T-helper 2 cell treated with Interferon-gamma antibody and Interleukin-4, amounts not matched to agents 5 μg/mL and 100 μg/mL, for 36 hours (primary cell): ENCODE measurements at regions not wholly inside any gene's neighbourhood (a gene's known extent, or its start where the extent isn't known, plus 50 kb on each side); places are given as distances from the start of the nearest gene placed in this dataset.
"Not testable (repeated sequence)": the region's sequence is repeated elsewhere in the genome, so short reads cannot be mapped to it uniquely, and the experiment has no call there.

Experiments used
- DNase-seq: peaks from one replicate; pipeline ENCODE4 v3.0.0; 2021; ENCODE audit warnings: low spot score
- H3K27ac Mint-ChIP-seq: one replicate; pipeline ENCODE4 v1.8.0; 2021; ENCODE audit warnings: mild to moderate bottlenecking, mixed read lengths
- H3K27me3 Mint-ChIP-seq: one replicate; pipeline ENCODE4 v1.8.0; 2021; ENCODE audit warnings: low read depth, mixed read lengths
- H3K36me3 Mint-ChIP-seq: one replicate; pipeline ENCODE4 v1.8.0; 2021; ENCODE audit warnings: low read depth, mixed read lengths
- H3K4me1 Mint-ChIP-seq: one replicate; pipeline ENCODE4 v1.8.0; 2021; ENCODE audit warnings: low read depth, mixed read lengths
- H3K4me3 Mint-ChIP-seq: one replicate; pipeline ENCODE4 v1.8.0; 2022; ENCODE audit warnings: mild to moderate bottlenecking, moderate library complexity, mixed read lengths
- H3K9me3 Mint-ChIP-seq: one replicate; pipeline ENCODE4 v1.8.0; 2021; ENCODE audit warnings: mixed read lengths

DNA sequence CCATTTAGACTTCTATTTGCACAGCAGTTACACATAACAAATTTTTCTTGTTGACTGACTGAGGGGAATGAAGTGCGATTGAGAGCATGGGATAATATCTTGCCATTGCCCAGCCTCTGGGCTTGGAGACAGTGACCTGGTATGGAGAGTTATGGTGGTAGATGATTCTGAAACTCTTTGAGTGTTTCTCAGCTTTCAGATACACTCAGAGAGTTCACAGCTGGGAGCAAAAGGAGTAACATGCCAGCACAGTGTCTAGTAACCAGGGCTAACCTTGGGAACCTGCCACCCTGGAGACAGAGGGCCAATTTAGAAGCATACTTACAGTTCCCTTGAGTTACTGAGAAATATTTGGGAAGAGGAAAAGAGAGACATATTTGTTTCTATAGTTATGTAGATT, 1099.3 kb upstream of the CELF4 start:
- Mint-ChIP-seq H3K27ac (no peak overlapping the region), H3K9me3 (no peaks in the 10 kb centered on the region), H3K36me3 (no peaks in the 10 kb centered on the region), H3K4me1 (no peaks in the 10 kb centered on the region), H3K27me3 (no peaks in the 10 kb centered on the region), H3K4me3 (no peak overlapping the region)
- no peak for DNase-seq

DNA sequence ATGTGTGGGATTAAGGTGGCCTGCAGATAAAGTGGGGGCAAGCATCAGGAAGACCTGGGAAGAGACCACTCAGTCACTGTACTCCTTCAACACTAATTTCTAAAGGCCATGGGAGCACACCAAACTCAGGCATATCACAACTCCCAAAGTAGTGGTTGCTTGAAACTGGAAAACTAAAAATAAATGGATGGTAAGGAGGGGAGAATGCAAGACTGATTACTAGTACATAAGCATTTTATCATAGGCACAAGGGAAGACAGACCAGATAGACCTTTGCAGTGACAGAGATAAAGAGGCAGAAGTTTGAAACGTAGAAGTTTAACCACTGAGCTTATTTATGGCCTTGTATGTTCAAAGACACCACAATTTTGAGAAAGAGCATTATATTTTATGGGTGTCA, 1098.1 kb upstream of the CELF4 start:
- Mint-ChIP-seq H3K4me1 (no peaks in the 10 kb centered on the region), H3K36me3 (no peaks in the 10 kb centered on the region)

DNA sequence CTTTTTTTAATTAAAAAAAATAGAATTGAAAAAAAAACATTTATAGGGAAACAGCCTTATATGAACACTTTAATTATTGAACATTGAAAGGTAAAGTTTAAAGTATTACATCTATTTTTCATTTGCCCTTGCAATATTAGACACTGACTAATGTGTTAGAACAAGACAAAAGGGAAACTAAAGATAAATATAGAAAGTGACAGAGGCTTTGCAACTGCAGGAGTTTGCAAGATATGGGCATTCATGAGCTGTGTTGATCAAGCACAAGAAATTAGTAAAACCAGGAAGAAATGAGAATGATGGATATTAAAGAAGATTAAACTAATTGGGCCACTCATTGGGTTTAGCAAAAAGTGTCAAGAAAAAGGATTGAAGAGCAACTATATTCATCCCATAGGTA, 1097.7 kb upstream of the CELF4 start:
- no peak for DNase-seq
- H3K4me3 Mint-ChIP-seq, result no peak overlapping the region
- H3K9me3 Mint-ChIP-seq, result no peaks in the 10 kb centered on the region
- H3K27ac Mint-ChIP-seq, result no peak overlapping the region
- H3K4me1 Mint-ChIP-seq, result no peaks in the 10 kb centered on the region
- no peaks in the 10 kb centered on the region for H3K27me3 Mint-ChIP-seq
- H3K36me3 Mint-ChIP-seq, result no peaks in the 10 kb centered on the region

More for the DNA sequence above, 1098.1 kb upstream of the CELF4 start:
- Mint-ChIP-seq H3K9me3 (no peaks in the 10 kb centered on the region), H3K27me3 (no peaks in the 10 kb centered on the region), H3K4me3 (no peak overlapping the region), H3K27ac (no peak overlapping the region)
- no peak for DNase-seq

DNA sequence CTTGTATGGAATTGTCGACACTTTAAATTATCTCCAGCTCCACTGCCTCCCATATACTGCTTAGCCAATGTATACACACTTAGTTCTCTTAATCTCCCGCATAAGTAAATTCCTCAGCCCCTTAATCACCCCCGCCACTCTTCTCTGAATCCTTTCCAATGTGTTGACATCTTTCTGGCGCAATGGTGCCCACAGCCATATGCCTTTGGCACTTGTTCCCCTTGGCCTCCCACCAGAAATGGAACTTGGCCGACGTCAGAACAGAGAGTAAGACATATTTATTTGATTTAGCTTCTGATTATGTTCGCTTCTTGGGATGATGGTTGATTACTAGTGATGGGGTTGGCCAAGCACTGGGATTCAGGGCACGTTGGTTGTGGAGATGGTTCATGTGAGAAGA, 1089.3 kb upstream of the CELF4 start:
- no peak for DNase-seq
- Mint-ChIP-seq H3K4me1 (no peaks in the 10 kb centered on the region), H3K36me3 (no peaks in the 10 kb centered on the region), H3K4me3 (no peak overlapping the region), H3K27me3 (no peaks in the 10 kb centered on the region), H3K27ac (no peak overlapping the region), H3K9me3 (peaks cover 4% of the 10 kb centered on the region)

DNA sequence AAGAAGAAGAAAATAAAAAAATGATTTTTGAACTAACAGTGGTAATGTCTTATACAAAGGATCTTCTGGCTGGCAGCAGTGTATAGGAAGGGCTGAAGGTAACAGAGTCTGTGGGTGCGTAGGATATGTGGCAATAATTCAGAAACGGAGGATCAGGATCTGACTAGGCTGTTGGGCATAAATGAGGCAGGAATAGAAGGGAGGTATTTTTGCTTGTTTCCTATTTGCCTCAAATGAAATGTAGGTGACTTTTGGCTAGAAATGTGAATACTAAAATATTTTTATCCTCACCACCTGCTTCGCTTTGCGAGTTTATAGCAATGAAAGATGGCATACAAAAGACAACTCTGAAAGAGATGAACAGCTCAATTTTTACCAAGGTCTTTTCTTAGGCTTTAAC, 1086.1 kb upstream of the CELF4 start:
- DNase-seq, result no peak
- Mint-ChIP-seq H3K27me3 (no peaks in the 10 kb centered on the region), H3K4me1 (no peaks in the 10 kb centered on the region), H3K36me3 (no peaks in the 10 kb centered on the region), H3K27ac (no peak overlapping the region), H3K4me3 (no peak overlapping the region), H3K9me3 (peaks cover 4% of the 10 kb centered on the region)

DNA sequence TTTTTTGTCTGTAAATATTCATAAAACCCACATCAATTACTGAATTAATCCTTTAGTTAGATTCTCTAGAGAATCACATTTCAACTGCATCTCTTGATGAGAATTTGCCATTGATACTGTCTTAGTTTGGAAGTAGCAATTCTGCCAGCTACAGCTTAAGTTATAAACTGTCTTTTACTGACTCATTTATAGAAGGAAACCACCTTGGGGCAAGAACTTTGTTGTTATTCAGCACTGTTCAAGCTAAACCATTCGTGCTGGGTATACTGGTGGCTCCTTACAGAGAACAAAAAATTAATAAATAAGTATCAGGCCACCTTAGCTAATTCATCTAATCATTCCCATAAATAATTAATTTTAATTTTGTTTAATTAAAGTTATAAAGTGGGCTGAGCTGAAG, 1082.6 kb upstream of the CELF4 start:
- H3K36me3 Mint-ChIP-seq, result no peaks in the 10 kb centered on the region
- H3K9me3 Mint-ChIP-seq, result no peaks in the 10 kb centered on the region
- H3K27me3 Mint-ChIP-seq, result no peaks in the 10 kb centered on the region
- H3K27ac Mint-ChIP-seq, result no peak overlapping the region
- no peak for DNase-seq
- H3K4me1 Mint-ChIP-seq, result no peaks in the 10 kb centered on the region
- no peak overlapping the region for H3K4me3 Mint-ChIP-seq

DNA sequence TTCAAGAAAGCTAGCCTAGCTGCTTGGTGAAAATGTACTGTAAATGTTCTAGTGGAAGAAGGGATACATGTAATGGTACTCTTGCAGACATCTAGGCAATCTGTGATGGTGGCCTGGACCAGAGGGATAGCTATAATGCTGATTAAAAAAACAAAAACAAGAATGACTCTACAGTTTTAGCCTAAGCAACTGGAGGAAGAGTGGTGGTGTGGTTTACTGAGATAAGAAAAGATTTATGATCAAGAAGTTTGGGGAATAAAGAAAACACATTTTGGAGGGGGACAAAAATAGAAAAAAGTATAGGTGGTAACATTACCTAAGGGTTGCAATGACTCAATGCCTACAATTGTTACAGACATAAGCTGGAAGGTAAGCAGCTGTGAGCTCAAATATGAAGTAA, 1080.7 kb upstream of the CELF4 start:
- H3K27me3 Mint-ChIP-seq, result no peaks in the 10 kb centered on the region

DNA sequence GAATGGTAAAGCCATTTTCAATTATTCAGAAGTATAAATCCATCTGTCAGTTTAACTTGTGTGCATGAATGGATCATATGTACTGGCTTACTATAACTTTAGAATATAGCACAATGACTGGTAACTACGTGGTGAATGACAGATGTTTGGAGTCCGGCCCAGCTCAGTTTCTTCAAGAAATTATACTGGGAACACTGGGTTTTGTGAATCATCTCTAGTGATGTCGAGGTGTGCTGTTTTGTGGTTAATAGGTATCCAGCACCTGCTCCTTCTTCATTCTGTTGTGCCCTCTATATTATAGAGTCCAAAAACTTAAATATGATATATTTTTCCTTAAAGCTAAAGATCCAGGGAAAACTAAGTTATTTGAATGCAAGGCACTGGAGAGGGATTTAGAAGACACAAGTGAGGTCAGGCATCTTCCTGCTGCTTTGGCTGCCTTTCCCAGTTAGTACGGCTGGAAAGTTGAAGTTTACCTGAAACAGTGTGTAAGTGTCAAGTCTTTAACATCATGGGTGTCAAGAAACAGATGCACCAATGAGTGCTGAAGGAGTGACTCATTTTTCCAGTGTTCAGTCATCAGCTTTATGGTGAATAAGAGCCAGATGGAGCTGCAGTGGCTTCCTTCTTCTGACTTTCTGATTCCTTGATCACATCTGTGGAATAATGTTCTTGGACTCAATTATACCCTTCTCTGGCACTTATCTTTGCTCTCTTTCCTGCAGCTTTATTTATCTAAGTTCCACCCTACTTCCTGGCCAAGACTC, 1079.5 kb upstream of the CELF4 start:
- DNase-seq, result no peak
- H3K4me3 Mint-ChIP-seq, result no peak overlapping the region
- no peaks in the 10 kb centered on the region for H3K9me3 Mint-ChIP-seq
- H3K36me3 Mint-ChIP-seq, result no peaks in the 10 kb centered on the region
- H3K27ac Mint-ChIP-seq, result no peak overlapping the region
- H3K4me1 Mint-ChIP-seq, result no peaks in the 10 kb centered on the region
- no peaks in the 10 kb centered on the region for H3K27me3 Mint-ChIP-seq

More for the DNA sequence above, 1080.7 kb upstream of the CELF4 start:
- no peaks in the 10 kb centered on the region for H3K9me3 Mint-ChIP-seq
- no peaks in the 10 kb centered on the region for H3K4me1 Mint-ChIP-seq
- no peaks in the 10 kb centered on the region for H3K36me3 Mint-ChIP-seq
- no peak for DNase-seq
- no peak overlapping the region for H3K27ac Mint-ChIP-seq
- no peak overlapping the region for H3K4me3 Mint-ChIP-seq

DNA sequence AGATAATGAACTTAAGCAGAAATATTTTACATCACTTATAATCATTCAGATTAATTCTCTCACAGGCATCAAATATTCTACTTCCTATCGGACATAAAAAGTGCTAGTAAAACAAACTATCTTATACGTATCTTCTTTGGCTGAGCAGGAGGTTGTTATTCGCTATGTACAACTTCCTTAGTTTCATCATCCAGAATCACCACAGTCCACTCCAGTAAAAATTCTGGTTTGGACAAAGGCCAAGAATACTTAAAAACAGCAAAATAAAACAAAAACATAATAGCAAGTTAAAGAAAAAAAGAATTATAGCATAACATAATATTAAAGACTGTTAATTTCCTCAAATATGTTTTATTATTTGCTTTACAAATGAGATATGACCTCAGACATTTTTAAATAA, 1077.1 kb upstream of the CELF4 start:
- H3K4me1 Mint-ChIP-seq, result no peaks in the 10 kb centered on the region
- H3K4me3 Mint-ChIP-seq, result no peak overlapping the region
- H3K27ac Mint-ChIP-seq, result no peak overlapping the region
- H3K9me3 Mint-ChIP-seq, result peaks cover 8% of the 10 kb centered on the region
- H3K27me3 Mint-ChIP-seq, result no peaks in the 10 kb centered on the region
- H3K36me3 Mint-ChIP-seq, result no peaks in the 10 kb centered on the region
- DNase-seq, result no peak

DNA sequence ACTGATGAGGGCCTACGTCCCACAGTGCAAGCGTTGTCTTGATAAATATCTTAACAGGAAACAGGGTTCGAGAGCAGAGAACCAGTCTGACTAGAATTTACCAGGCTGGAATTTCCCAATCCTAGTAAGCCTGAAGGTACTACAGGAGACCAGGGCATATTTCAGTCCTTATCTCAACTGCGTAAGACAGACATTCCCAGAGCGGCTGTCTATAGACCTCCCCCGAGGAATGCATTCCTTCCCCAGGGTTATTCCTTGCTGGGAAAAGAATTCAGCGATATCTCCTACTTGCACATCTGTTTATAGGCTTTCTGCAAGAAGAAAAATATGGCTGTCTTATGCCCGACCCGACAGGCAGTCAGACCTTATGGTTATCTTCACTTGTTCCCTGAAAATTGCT, 1074.1 kb upstream of the CELF4 start:
- not testable (repeated sequence) for H3K9me3 Mint-ChIP-seq, H3K4me3 Mint-ChIP-seq, DNase-seq, H3K27ac Mint-ChIP-seq, H3K36me3 Mint-ChIP-seq, H3K27me3 Mint-ChIP-seq, H3K4me1 Mint-ChIP-seq

DNA sequence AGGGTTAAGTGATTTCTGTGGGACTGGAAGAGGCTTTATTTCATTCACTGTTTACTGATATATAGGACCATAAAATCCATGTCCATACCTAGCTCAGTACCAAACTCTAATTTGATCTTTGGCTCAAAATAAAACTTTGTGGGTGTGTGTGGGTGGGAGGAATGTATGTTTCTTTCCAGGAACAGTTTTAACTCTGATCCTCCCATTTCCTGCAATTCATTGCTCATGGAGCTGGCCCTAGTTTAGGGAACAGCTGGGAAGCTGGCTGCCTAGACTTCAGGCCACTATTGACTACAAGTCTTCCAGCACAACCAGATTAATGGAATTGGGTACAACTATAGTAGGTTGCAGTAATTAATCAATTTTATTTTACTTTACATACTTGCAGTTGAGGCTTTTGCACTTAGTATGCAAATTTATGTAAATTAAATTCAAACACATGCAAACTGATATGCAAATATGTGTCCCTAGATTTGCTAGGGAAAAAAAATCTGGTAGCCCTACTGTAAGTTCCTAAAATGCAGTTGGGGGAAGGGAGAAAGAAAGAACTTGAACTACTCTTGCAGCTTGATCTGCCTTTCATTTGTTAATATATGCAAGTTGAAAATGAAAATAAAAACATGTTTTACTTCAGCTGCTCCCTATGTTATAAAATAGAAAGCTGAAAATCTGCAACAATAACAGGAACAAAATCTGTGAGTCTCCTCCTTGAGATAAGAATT, 1070.3 kb upstream of the CELF4 start:
- Mint-ChIP-seq H3K27ac (no peak overlapping the region), H3K4me3 (no peak overlapping the region), H3K27me3 (no peaks in the 10 kb centered on the region), H3K9me3 (peaks cover 8% of the 10 kb centered on the region), H3K4me1 (no peaks in the 10 kb centered on the region), H3K36me3 (no peaks in the 10 kb centered on the region)
- no peak for DNase-seq

DNA sequence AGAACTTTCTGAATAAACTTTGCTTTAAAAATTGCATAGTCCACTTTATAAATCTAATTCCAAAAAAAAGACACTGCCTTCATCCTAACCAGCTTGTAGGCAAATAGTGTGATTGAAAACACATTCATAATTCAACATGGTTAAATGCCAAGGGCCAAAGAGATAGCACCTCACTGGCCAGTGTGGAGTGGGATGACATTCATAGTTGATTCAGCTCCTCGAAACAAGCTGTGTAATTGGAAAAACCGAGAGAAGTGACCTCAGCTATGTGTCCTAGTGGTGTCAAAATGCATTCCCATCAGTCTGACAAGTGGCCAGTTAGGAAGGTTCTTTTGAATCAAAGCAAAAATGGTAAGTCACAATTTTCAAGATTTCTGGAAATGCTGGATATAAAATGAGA, 1068.5 kb upstream of the CELF4 start:
- H3K27me3 Mint-ChIP-seq, result no peaks in the 10 kb centered on the region

DNA sequence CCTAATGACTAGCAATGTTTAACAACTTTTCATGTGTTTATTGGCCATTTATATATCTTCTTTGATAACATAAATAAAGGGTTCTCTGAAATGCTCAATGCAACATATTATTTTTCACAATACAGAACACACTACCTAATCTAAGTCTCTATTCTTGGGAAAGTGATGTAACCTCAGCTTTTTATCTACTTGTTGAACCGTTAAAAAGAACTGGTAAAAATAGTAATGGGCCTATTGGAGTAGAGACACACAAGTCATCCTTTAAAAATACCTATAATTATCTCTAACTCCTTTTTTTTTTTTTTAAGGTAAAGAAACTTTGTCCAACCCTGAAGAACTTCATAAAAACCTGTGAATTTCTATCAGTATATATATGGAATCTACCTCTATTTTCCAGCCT, 1067.7 kb upstream of the CELF4 start:
- Mint-ChIP-seq H3K4me1 (no peaks in the 10 kb centered on the region), H3K9me3 (no peaks in the 10 kb centered on the region), H3K27me3 (no peaks in the 10 kb centered on the region), H3K36me3 (no peaks in the 10 kb centered on the region), H3K4me3 (no peak overlapping the region), H3K27ac (no peak overlapping the region)
- DNase-seq, result no peak

More for the DNA sequence above, 1068.5 kb upstream of the CELF4 start:
- Mint-ChIP-seq H3K4me3 (no peak overlapping the region), H3K9me3 (peaks cover 4% of the 10 kb centered on the region), H3K4me1 (no peaks in the 10 kb centered on the region), H3K27ac (no peak overlapping the region), H3K36me3 (no peaks in the 10 kb centered on the region)
- no peak for DNase-seq

DNA sequence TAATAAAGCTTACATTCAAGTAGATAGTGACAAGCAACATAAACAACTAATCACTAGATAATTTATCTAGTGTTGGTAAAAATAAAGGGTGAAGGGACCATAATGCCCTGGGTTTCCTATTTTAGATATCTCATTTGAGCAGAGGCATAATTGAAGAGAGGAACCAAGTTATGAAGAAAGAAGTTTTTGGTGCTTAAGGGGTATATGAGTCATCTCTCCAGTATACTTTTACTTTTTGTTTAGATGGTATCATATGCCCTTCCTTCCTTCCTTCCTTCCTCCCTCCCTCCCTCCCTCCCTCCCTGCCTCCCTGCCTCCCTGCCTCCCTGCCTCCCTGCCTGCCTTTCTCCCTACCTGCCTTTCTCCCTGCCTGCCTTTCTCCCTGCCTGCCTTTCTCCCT, 1053.5 kb upstream of the CELF4 start:
- no peaks in the 10 kb centered on the region for H3K36me3 Mint-ChIP-seq
- peaks cover 2% of the 10 kb centered on the region for H3K4me1 Mint-ChIP-seq
- H3K4me3 Mint-ChIP-seq, result no peak overlapping the region
- H3K9me3 Mint-ChIP-seq, result no peaks in the 10 kb centered on the region
- no peak overlapping the region for H3K27ac Mint-ChIP-seq
- H3K27me3 Mint-ChIP-seq, result no peaks in the 10 kb centered on the region
- no peak for DNase-seq

DNA sequence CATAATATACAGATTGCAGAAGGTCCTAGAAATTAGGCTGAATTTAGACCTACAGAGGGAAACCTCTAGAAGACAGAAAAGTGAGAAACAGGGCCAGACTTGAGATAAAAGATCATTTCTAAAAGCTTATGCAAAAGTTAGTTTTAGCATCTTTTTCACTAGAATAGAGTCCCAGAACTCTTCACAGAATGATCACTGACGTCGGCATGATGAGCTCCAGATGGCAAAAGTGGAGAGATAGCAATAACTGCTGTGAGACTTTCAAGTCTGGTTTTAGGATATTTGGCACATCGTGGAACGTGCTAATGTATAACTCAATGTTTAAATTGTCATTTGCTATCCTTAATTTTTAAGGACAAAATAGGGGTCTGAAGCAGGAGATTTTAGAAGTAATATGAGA, 1050.7 kb upstream of the CELF4 start:
- Mint-ChIP-seq H3K36me3 (no peaks in the 10 kb centered on the region), H3K27ac (no peak overlapping the region), H3K4me1 (peaks cover 6% of the 10 kb centered on the region), H3K27me3 (no peaks in the 10 kb centered on the region), H3K9me3 (no peaks in the 10 kb centered on the region), H3K4me3 (no peak overlapping the region)
- no peak for DNase-seq
